ENCODE measurements at regions not wholly inside any gene's neighbourhood (a gene's known extent, or its start where the extent isn't known, plus 50 kb on each side); places are given as distances from the start of the nearest gene placed in this dataset.

DNA sequence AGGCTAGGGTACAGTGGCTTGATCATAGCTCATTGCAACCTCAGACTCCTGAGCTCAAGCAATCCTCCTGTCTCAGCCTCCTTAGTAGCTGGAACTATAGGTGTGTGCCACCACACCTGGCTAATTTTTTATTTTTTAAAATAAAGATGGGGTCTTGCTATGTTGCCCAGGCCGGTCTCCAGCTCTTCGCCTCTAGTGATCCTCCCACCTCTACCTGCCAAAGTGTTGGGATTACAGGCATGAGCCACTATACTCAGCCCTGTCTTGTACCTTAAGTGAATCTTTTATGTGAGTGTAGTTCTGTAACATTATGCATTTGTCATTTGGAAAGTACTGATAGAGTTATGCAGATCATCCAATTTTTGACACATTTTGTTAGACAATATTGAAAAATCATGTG lies 66.9 kb upstream of the C15orf39 start:
- DNase-seq, result no peak

DNA sequence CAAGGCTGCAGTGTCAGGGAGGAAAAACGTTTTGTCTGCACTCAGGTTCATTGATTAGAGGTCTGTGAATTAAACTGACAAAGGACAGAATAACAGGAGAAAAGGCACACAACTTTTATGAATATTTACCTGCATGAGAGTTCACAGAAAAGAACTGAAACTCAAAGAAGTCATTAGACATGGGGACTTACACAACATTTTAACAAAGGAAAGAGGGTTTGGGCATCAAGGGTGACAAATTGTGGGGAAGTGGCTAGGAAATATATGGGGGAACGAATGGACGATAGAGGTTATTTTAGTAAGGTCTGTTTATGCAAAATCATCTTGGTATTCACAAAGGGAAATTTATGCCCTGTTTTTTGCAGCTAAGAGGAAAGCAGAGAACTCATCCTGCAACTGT lies 65.6 kb upstream of the C15orf39 start:
- DNase-seq, result no peak

GRCh38 chr15:75136758-75137157 lies 64.9 kb upstream of the C15orf39 start:
- no peak for DNase-seq

DNA sequence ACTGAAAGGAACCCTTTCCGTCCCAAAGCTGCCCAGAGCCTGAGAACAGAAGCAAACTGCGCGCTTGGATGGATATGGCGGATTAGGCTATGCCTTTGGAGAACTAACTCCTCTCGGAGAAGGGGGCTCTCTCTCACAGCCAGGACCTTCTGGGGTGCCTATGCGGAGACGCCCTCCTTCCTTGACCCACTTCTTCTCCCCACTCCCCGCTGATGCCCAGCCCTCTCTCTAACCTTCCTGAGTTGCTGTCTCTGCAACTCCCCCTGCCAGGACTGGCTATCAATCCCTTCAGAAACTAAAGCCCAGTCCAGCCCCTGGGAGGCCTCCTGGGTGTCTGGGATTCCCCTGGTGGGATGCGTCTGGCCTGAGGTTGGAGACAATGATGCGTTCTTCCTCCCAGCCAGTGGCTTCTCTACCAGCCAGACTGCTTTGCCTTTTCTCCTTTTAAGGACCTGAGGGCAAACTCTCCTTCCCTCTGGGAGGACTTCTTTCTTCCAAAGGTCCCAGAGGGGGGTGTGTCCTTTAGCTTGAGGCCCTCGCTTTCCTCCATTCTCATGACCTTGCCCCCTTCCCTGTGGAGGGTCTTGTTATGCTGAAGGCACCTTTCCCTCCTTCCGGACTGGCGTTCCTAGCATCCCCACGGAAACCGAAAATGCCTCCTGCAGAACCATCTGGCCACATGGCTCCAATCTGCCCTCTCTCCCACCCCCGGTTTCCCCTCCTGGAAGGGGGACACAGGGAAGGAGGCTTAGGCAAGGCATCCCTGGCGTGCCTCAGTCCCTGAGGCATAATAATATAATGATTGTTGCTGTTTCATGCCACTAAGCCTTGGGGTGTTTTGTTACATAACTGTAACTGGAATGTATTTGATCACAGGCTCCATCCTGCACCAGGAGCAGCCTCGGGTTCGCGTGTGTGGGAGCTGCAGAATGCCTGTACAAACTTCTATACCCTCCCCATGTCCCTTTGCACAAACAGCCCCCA lies 63.4 kb upstream of the C15orf39 start:
- DNase-seq, result no peak

GRCh38 chr15:75140080-75140879 lies 61.4 kb upstream of the C15orf39 start:
- DNase-seq, result no peak

GRCh38 chr15:75142499-75142898 lies 59.2 kb upstream of the C15orf39 start:
- DNase-seq, result no peak

DNA sequence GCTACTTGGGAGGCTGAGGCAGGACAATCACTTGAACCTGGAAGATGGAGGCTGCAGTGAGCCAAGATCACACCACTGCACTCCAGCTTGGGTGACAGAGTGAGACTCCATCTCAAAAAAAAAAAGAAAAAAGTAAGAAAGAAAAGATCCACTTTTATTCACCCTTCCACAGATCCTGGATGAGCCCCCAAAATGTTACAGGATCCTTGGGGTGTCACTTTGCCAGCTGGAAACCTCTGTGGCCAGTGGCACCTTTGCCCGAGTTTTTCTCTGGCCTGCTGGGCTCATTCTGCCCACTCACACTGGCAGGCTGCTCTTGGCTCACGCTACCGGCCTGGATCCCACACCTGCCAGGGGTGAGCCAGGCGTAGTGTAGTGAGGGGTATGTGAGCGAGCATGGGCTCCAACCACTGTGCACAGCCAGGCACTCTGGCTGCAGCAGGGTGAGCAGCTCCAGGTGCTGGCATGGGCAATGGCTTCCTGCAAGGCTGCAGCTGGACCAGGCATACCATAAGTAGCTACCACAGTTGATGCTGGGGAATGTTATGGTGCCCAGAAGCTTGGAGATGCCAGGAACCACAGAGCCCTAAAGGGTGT lies 57.8 kb upstream of the C15orf39 start:
- no peak for DNase-seq

GRCh38 chr15:75145027-75145841 lies 56.4 kb upstream of the C15orf39 start:
- no peak for DNase-seq

- DNase-seq, result no peak
These were observed 53.4 kb upstream of the C15orf39 start for GRCh38 chr15:75148280-75148679.

- peak in 1 of 2 experiments; percentile 35 for DNase-seq
These were observed 51.6 kb upstream of the C15orf39 start for GRCh38 chr15:75149867-75150709.

- DNase-seq, result no peak
These were observed 50.2 kb upstream of the C15orf39 start for GRCh38 chr15:75151214-75152128.
